ENCODE measurements at regions not wholly inside any gene's neighbourhood (a gene's known extent, or its start where the extent isn't known, plus 50 kb on each side); places are given as distances from the start of the nearest gene placed in this dataset.

DNA sequence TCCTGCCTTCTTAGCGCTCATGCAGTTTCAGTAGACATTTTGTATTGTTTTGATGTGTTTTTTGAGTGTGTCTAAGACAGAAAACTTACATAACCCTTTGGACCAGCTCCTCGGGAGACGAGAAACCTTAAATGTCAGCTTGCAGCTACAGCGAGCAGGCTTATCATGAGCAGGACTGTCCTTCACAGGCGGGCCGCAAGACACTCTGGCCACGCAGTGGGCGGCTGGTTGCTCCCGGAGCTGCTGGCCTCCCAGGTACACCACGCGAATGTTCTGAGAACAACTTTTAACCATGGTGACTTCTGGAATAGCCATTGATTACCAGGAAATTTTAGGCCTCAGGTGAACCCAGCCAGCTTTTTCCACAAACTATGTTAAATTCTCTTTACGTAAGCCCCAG lies 164.1 kb upstream of the DIO3 start:
- TF ChIP-seq CTCF (conservative IDR thresholded peaks at IDR 0.05; ENCODE audit: low read depth, low read length) (no peak), POLR2A (IDR thresholded peaks at IDR 0.05; ENCODE audit: low read depth, low read length) (no peak), MAZ (IDR thresholded peaks at IDR 0.05; ENCODE audit: borderline replicate concordance, low read depth, low read length) (no peak), CEBPB (IDR thresholded peaks at IDR 0.05; ENCODE audit: low read depth, low read length) (no peak), RFX5 (IDR thresholded peaks at IDR 0.05; ENCODE audit: low read depth, low read length) (no peak)
